Duodenal mucosa (tissue), 2 donors: ENCODE measurements at regions not wholly inside any gene's neighbourhood (a gene's known extent, or its start where the extent isn't known, plus 50 kb on each side); places are given as distances from the start of the nearest gene placed in this dataset.

ENCODE experiments used
- H3K27ac ChIP-seq: one replicate; pipeline ENCODE4 v1.7.0; 2013; ENCODE audit warnings: low read depth, low read length
- H3K27me3 ChIP-seq, 2 donors: one replicate each; pipeline ENCODE4 v1.7.0; 2013; ENCODE audit warnings: low read length in 2 of 2, control low read depth in 1 of 2; ENCODE audit not compliant: insufficient read depth in 2 of 2, control insufficient read depth in 1 of 2
- H3K36me3 ChIP-seq, 2 donors: one replicate each; pipeline ENCODE4 v1.7.0; 2013; ENCODE audit warnings: low read length in 2 of 2, control low read depth in 1 of 2; ENCODE audit not compliant: insufficient read depth in 2 of 2, control insufficient read depth in 1 of 2
- H3K4me1 ChIP-seq, 2 donors: one replicate each; pipeline ENCODE4 v1.7.0; 2013; ENCODE audit warnings: low read length in 2 of 2, control low read depth in 1 of 2; ENCODE audit not compliant: insufficient read depth in 2 of 2, control insufficient read depth in 1 of 2
- H3K4me3 ChIP-seq, 2 donors: one replicate each; pipeline ENCODE4 v1.7.0; 2013; ENCODE audit warnings: low read length in 2 of 2, low read depth in 1 of 2
- H3K9ac ChIP-seq, 2 donors: one replicate each; pipeline ENCODE4 v1.7.0; 2013; ENCODE audit warnings: low read length in 2 of 2, low read depth in 1 of 2
- H3K9me3 ChIP-seq, 2 donors: one replicate each; pipeline ENCODE4 v1.7.0; 2013; ENCODE audit warnings: low read length in 2 of 2, control low read depth in 1 of 2; ENCODE audit not compliant: control insufficient read depth in 1 of 2

GRCh38 chr11:127875131-127875530, 712.2 kb downstream of the ETS1 start:
- Histone ChIP-seq H3K4me3 (no peak overlapping the region), H3K4me1 (no peaks in the 10 kb centered on the region), H3K36me3 (no peaks in the 10 kb centered on the region)

GRCh38 chr11:127873478-127873877, 713.9 kb downstream of the ETS1 start:
- no peaks in the 10 kb centered on the region for H3K36me3 ChIP-seq
- no peak overlapping the region for H3K9ac ChIP-seq
- no peaks in the 10 kb centered on the region for H3K4me1 ChIP-seq
- H3K9me3 ChIP-seq = no peaks in the 10 kb centered on the region
- no peak overlapping the region for H3K27ac ChIP-seq
- H3K27me3 ChIP-seq = no peaks in the 10 kb centered on the region
- H3K4me3 ChIP-seq = no peak overlapping the region

More at GRCh38 chr11:127875131-127875530, 712.2 kb downstream of the ETS1 start:
- Histone ChIP-seq H3K27me3 (no peaks in the 10 kb centered on the region), H3K9me3 (no peaks in the 10 kb centered on the region), H3K27ac (no peak overlapping the region), H3K9ac (no peak overlapping the region)

GRCh38 chr11:127866109-127866508, 721.2 kb downstream of the ETS1 start:
- Histone ChIP-seq H3K9ac (no peak overlapping the region), H3K4me3 (no peak overlapping the region), H3K9me3 (no peaks in the 10 kb centered on the region), H3K27ac (no peak overlapping the region), H3K36me3 (no peaks in the 10 kb centered on the region), H3K4me1 (no peaks in the 10 kb centered on the region), H3K27me3 (no peaks in the 10 kb centered on the region)

GRCh38 chr11:127864861-127865260, 722.5 kb downstream of the ETS1 start:
- Histone ChIP-seq H3K36me3 (no peaks in the 10 kb centered on the region), H3K27ac (no peak overlapping the region), H3K4me1 (no peaks in the 10 kb centered on the region), H3K9me3 (no peaks in the 10 kb centered on the region), H3K9ac (no peak overlapping the region), H3K27me3 (no peaks in the 10 kb centered on the region), H3K4me3 (no peak overlapping the region)

- H3K9ac ChIP-seq = no peak overlapping the region
- peaks cover 0 to 5% of the 10 kb centered on the region in 2 donors for H3K9me3 ChIP-seq
- H3K4me3 ChIP-seq = no peak overlapping the region
These were observed 725.0 kb downstream of the ETS1 start for GRCh38 chr11:127862406-127862805.

GRCh38 chr11:127859941-127860354, 727.4 kb downstream of the ETS1 start:
- Histone ChIP-seq H3K4me1 (no peaks in the 10 kb centered on the region), H3K9ac (no peak overlapping the region), H3K36me3 (no peaks in the 10 kb centered on the region), H3K9me3 (peaks cover 0 to 5% of the 10 kb centered on the region in 2 donors), H3K4me3 (no peak overlapping the region), H3K27me3 (no peaks in the 10 kb centered on the region), H3K27ac (no peak overlapping the region)

More at GRCh38 chr11:127862406-127862805, 725.0 kb downstream of the ETS1 start:
- no peak overlapping the region for H3K27ac ChIP-seq
- H3K4me1 ChIP-seq = no peaks in the 10 kb centered on the region
- no peaks in the 10 kb centered on the region for H3K27me3 ChIP-seq
- no peaks in the 10 kb centered on the region for H3K36me3 ChIP-seq

GRCh38 chr11:127844876-127845275, 742.5 kb downstream of the ETS1 start:
- no peaks in the 10 kb centered on the region for H3K4me1 ChIP-seq

GRCh38 chr11:127843483-127844396, 743.6 kb downstream of the ETS1 start:
- Histone ChIP-seq H3K9me3 (no peaks in the 10 kb centered on the region), H3K9ac (no peak overlapping the region), H3K36me3 (no peaks in the 10 kb centered on the region), H3K27ac (no peak overlapping the region), H3K4me3 (no peak overlapping the region), H3K4me1 (no peaks in the 10 kb centered on the region), H3K27me3 (no peaks in the 10 kb centered on the region)

More at GRCh38 chr11:127844876-127845275, 742.5 kb downstream of the ETS1 start:
- no peak overlapping the region for H3K4me3 ChIP-seq
- no peaks in the 10 kb centered on the region for H3K27me3 ChIP-seq
- no peaks in the 10 kb centered on the region for H3K9me3 ChIP-seq
- no peak overlapping the region for H3K9ac ChIP-seq
- no peak overlapping the region for H3K27ac ChIP-seq
- no peaks in the 10 kb centered on the region for H3K36me3 ChIP-seq

GRCh38 chr11:127825183-127825582, 762.2 kb downstream of the ETS1 start:
- no peak overlapping the region for H3K27ac ChIP-seq
- H3K4me1 ChIP-seq = no peaks in the 10 kb centered on the region
- H3K9ac ChIP-seq = no peak overlapping the region
- H3K27me3 ChIP-seq = no peaks in the 10 kb centered on the region
- H3K4me3 ChIP-seq = no peak overlapping the region
- peaks cover 0 to 7% of the 10 kb centered on the region in 2 donors for H3K9me3 ChIP-seq
- no peaks in the 10 kb centered on the region for H3K36me3 ChIP-seq

- H3K36me3 ChIP-seq = no peaks in the 10 kb centered on the region
- no peaks in the 10 kb centered on the region for H3K4me1 ChIP-seq
- H3K27me3 ChIP-seq = no peaks in the 10 kb centered on the region
- no peak overlapping the region for H3K9ac ChIP-seq
- H3K4me3 ChIP-seq = no peak overlapping the region
- no peak overlapping the region for H3K27ac ChIP-seq
- H3K9me3 ChIP-seq = peaks cover 0 to 2% of the 10 kb centered on the region in 2 donors
These were observed 768.7 kb downstream of the ETS1 start for GRCh38 chr11:127818625-127819024.
